GM23248 (cell line): ENCODE measurements at regions not wholly inside any gene's neighbourhood (a gene's known extent, or its start where the extent isn't known, plus 50 kb on each side); places are given as distances from the start of the nearest gene placed in this dataset.

Source experiments
- DNase-seq: peaks from one replicate; pipeline ENCODE4 v3.0.0-alpha.2; 2015
- H2AFZ ChIP-seq: fragments of 200-600 bp; sonication (generic); 2 replicates; pipeline ENCODE4 v1.6.1; 2016; ENCODE audit warnings: antibody characterized with exemption
- H3F3A ChIP-seq: fragments of 200-600 bp; sonication (generic); 2 replicates; pipeline ENCODE4 v1.6.1; 2016; ENCODE audit warnings: mild to moderate bottlenecking, antibody characterized with exemption, mixed run types; ENCODE audit not compliant: insufficient read depth
- H3K27ac ChIP-seq: fragments of 200-600 bp; sonication (generic); 2 replicates; pipeline ENCODE4 v1.5.1; 2016; ENCODE audit warnings: mild to moderate bottlenecking
- H3K27me3 ChIP-seq: fragments of 200-600 bp; sonication (generic); replicated peaks from 2 replicates; pipeline ENCODE4 v1.6.1; 2016; ENCODE audit warnings: mild to moderate bottlenecking; ENCODE audit not compliant: insufficient read depth
- H3K36me3 ChIP-seq: fragments of 200-600 bp; sonication (generic); 2 replicates; pipeline ENCODE4 v1.6.1; 2016; ENCODE audit warnings: low read depth, mild to moderate bottlenecking
- H3K4me1 ChIP-seq: fragments of 200-600 bp; sonication (generic); 2 replicates; pipeline ENCODE4 v1.6.1; 2016; ENCODE audit warnings: mild to moderate bottlenecking; ENCODE audit not compliant: insufficient read depth
- H3K4me2 ChIP-seq: fragments of 200-600 bp; sonication (generic); one replicate; pipeline ENCODE4 v1.6.1; 2016; ENCODE audit warnings: mild to moderate bottlenecking; ENCODE audit not compliant: unreplicated experiment
- H3K4me3 ChIP-seq: fragments of 200-600 bp; sonication (generic); 2 replicates; pipeline ENCODE4 v1.5.1; 2016; ENCODE audit warnings: mild to moderate bottlenecking
- H3K79me2 ChIP-seq: fragments of 200-600 bp; sonication (generic); 2 replicates; pipeline ENCODE4 v1.6.1; 2016; ENCODE audit warnings: mild to moderate bottlenecking; ENCODE audit not compliant: insufficient read depth
- H3K9ac ChIP-seq: fragments of 200-600 bp; sonication (generic); 2 replicates; pipeline ENCODE4 v1.6.1; 2016; ENCODE audit warnings: mild to moderate bottlenecking
- H3K9me2 ChIP-seq: fragments of 200-600 bp; sonication (generic); 2 replicates; pipeline ENCODE4 v1.6.1; 2016; ENCODE audit warnings: mixed run types, mild to moderate bottlenecking, moderate library complexity; ENCODE audit not compliant: insufficient read depth
- H3K9me3 ChIP-seq: fragments of 200-600 bp; sonication (generic); one replicate; pipeline ENCODE4 v1.6.1; 2017; ENCODE audit warnings: low read depth
- H4K20me1 ChIP-seq: fragments of 200-600 bp; sonication (generic); 2 replicates; pipeline ENCODE4 v1.6.0; 2016; ENCODE audit not compliant: insufficient read depth
- EZH2 ChIP-seq: fragments of 200-600 bp; sonication (generic); IDR thresholded peaks from 2 replicates; pipeline ENCODE4 v1.6.1; 2018; ENCODE audit warnings: antibody characterized with exemption, mild to moderate bottlenecking; ENCODE audit not compliant: insufficient read depth, poor library complexity, severe bottlenecking
- EZH2phosphoT487 ChIP-seq: fragments of 200-600 bp; sonication (generic); IDR thresholded peaks from 2 replicates; pipeline ENCODE4 v1.6.1; 2018; ENCODE audit warnings: antibody characterized with exemption, moderate library complexity, mild to moderate bottlenecking, low read depth; ENCODE audit not compliant: insufficient read depth
- WGBS, 2 experiments: methylation state at CpG; one replicate each; pipeline ENCODE4 v1.1.6; 2015 to 2017; ENCODE audit warnings: low lambda C conversion rate in 2 of 2, low coverage in 1 of 2; ENCODE audit errors: missing lambda C conversion rate in 2 of 2; 5-methylcytosine and 5-hydroxymethylcytosine counted together
- in situ Hi-C: fragments of 300-500 bp; cut with MboI; formaldehyde crosslinking; loops from 2 replicates; pipeline ENCODE4 v1.15.0; 2020

GRCh38 chr19:27777242-27777641 lies 1435.7 kb downstream of the UQCRFS1 start:
- TF ChIP-seq EZH2phosphoT487 (no peak), EZH2 (no peak)
- Histone ChIP-seq H3K9me2 (no peaks in the 10 kb centered on the region), H3K79me2 (peaks cover 59% of the 10 kb centered on the region), H3K9me3 (no peaks in the 10 kb centered on the region), H3K9ac (no peak overlapping the region), H3K4me1 (no peaks in the 10 kb centered on the region), H3K4me2 (no peak overlapping the region), H4K20me1 (no peaks in the 10 kb centered on the region), H2AFZ (no peak overlapping the region), H3K4me3 (no peak overlapping the region), H3K36me3 (peaks cover 11% of the 10 kb centered on the region), H3K27ac (no peak overlapping the region), H3K27me3 (no peaks in the 10 kb centered on the region), H3F3A (no peaks in the 10 kb centered on the region)
- 97 to 98% methylated on average over 7 of the region's 7 CpGs for WGBS, 2 experiments
- no peak for DNase-seq
- in situ Hi-C loops, result no loop called here

GRCh38 chr19:27776524-27776923 lies 1436.4 kb downstream of the UQCRFS1 start:
- Histone ChIP-seq H2AFZ (no peak overlapping the region), H3K9me2 (no peaks in the 10 kb centered on the region), H3K79me2 (peaks cover 52% of the 10 kb centered on the region), H3K27ac (no peak overlapping the region), H3K36me3 (peaks cover 11% of the 10 kb centered on the region), H3K27me3 (no peaks in the 10 kb centered on the region), H3K4me2 (no peak overlapping the region), H4K20me1 (no peaks in the 10 kb centered on the region), H3K9me3 (no peaks in the 10 kb centered on the region), H3F3A (no peaks in the 10 kb centered on the region), H3K4me1 (no peaks in the 10 kb centered on the region), H3K4me3 (no peak overlapping the region), H3K9ac (no peak overlapping the region)
- TF ChIP-seq EZH2 (no peak), EZH2phosphoT487 (no peak)
- 99 to 100% methylated on average over 3 of the region's 3 CpGs for WGBS, 2 experiments
- DNase-seq, result no peak
- in situ Hi-C loops, result no loop called here

GRCh38 chr19:27776020-27776419 lies 1436.9 kb downstream of the UQCRFS1 start:
- peaks cover 11% of the 10 kb centered on the region for H3K36me3 ChIP-seq
- H3K4me2 ChIP-seq, result no peak overlapping the region
- 93 to 98% methylated on average over 8 of the region's 8 CpGs for WGBS, 2 experiments
- in situ Hi-C loops, result no loop called here
- no peaks in the 10 kb centered on the region for H3K9me3 ChIP-seq
- no peaks in the 10 kb centered on the region for H4K20me1 ChIP-seq
- H3K79me2 ChIP-seq, result peaks cover 48% of the 10 kb centered on the region
- H2AFZ ChIP-seq, result no peak overlapping the region
- no peaks in the 10 kb centered on the region for H3K4me1 ChIP-seq
- no peaks in the 10 kb centered on the region for H3F3A ChIP-seq
- H3K27me3 ChIP-seq, result no peaks in the 10 kb centered on the region
- peak; percentile 68 for DNase-seq
- TF ChIP-seq EZH2phosphoT487 (no peak), EZH2 (no peak)
- no peak overlapping the region for H3K27ac ChIP-seq
- no peak overlapping the region for H3K9ac ChIP-seq
- H3K9me2 ChIP-seq, result no peaks in the 10 kb centered on the region
- no peak overlapping the region for H3K4me3 ChIP-seq

- no peaks in the 10 kb centered on the region for H3K4me1 ChIP-seq
- H3K4me3 ChIP-seq, result no peak overlapping the region
- in situ Hi-C loops, result no loop called here
- H3K9ac ChIP-seq, result no peak overlapping the region
- no peaks in the 10 kb centered on the region for H3F3A ChIP-seq
- H3K36me3 ChIP-seq, result peaks cover 11% of the 10 kb centered on the region
- DNase-seq, result peak; percentile 8
- WGBS, 2 experiments, result 95 to 97% methylated on average over 6 of the region's 6 CpGs
- H3K79me2 ChIP-seq, result peaks cover 42% of the 10 kb centered on the region
- H3K9me3 ChIP-seq, result no peaks in the 10 kb centered on the region
- no peak for TF ChIP-seq EZH2
- no peak for TF ChIP-seq EZH2phosphoT487
- H3K27ac ChIP-seq, result no peak overlapping the region
- H3K9me2 ChIP-seq, result no peaks in the 10 kb centered on the region
- H3K27me3 ChIP-seq, result no peaks in the 10 kb centered on the region
- H4K20me1 ChIP-seq, result no peaks in the 10 kb centered on the region
- H2AFZ ChIP-seq, result no peak overlapping the region
- no peak overlapping the region for H3K4me2 ChIP-seq
Observed at GRCh38 chr19:27775395-27775794, 1437.6 kb downstream of the UQCRFS1 start.

GRCh38 chr19:27774827-27775226 lies 1438.1 kb downstream of the UQCRFS1 start:
- Histone ChIP-seq H3K9me2 (no peaks in the 10 kb centered on the region), H3K9me3 (no peaks in the 10 kb centered on the region), H3K9ac (no peak overlapping the region), H4K20me1 (no peaks in the 10 kb centered on the region), H2AFZ (no peak overlapping the region), H3K4me2 (no peak overlapping the region), H3K36me3 (peaks cover 11% of the 10 kb centered on the region), H3K27me3 (no peaks in the 10 kb centered on the region), H3F3A (no peaks in the 10 kb centered on the region), H3K4me3 (no peak overlapping the region), H3K27ac (no peak overlapping the region), H3K4me1 (no peaks in the 10 kb centered on the region), H3K79me2 (peaks cover 36% of the 10 kb centered on the region)
- in situ Hi-C loops, result no loop called here
- TF ChIP-seq EZH2 (no peak), EZH2phosphoT487 (no peak)
- WGBS, 2 experiments, result 93 to 95% methylated on average over 7 of the region's 7 CpGs
- DNase-seq, result peak; percentile 7
